Osteoblast (primary cell): ENCODE measurements at regions not wholly inside any gene's neighbourhood (a gene's known extent, or its start where the extent isn't known, plus 50 kb on each side); places are given as distances from the start of the nearest gene placed in this dataset.

ENCODE experiments used
- DNase-seq: peaks from one replicate; pipeline ENCODE4 v3.0.0; 2011; ENCODE audit warnings: low spot score, mixed read lengths; ENCODE audit not compliant: insufficient read length; ENCODE audit errors: missing footprints
- H2AFZ ChIP-seq: 2 replicates; pipeline ENCODE4 v1.6.0; 2011; ENCODE audit warnings: mild to moderate bottlenecking, low read length
- H3K27ac ChIP-seq: 2 replicates; pipeline ENCODE4 v1.5.1; 2011; ENCODE audit warnings: mild to moderate bottlenecking, low read depth, low read length, moderate library complexity
- H3K27me3 ChIP-seq: 2 replicates; pipeline ENCODE4 v1.6.0; 2012; ENCODE audit warnings: mild to moderate bottlenecking, control low read depth, inconsistent platforms, low read length, moderate library complexity; ENCODE audit not compliant: insufficient read depth
- H3K36me3 ChIP-seq: 2 replicates; pipeline ENCODE4 v1.5.1; 2011; ENCODE audit warnings: mild to moderate bottlenecking, low read length, control low read depth, moderate library complexity; ENCODE audit not compliant: insufficient read depth
- H3K4me1 ChIP-seq: 2 replicates; pipeline ENCODE4 v1.5.1; 2011; ENCODE audit warnings: mild to moderate bottlenecking, low read length, control low read depth, moderate library complexity; ENCODE audit not compliant: insufficient read depth
- H3K4me2 ChIP-seq: 2 replicates; pipeline ENCODE4 v1.6.0; 2011; ENCODE audit warnings: mild to moderate bottlenecking, low read length; ENCODE audit not compliant: insufficient read depth
- H3K4me3 ChIP-seq: fragments of 200-600 bp; sonication (generic); 3 replicates; pipeline ENCODE4 v1.5.1; 2012; ENCODE audit warnings: mild to moderate bottlenecking, low read length, inconsistent platforms; ENCODE audit not compliant: insufficient read depth
- H3K79me2 ChIP-seq: 2 replicates; pipeline ENCODE4 v1.6.0; 2012; ENCODE audit warnings: mild to moderate bottlenecking, low read length, control low read depth, inconsistent platforms; ENCODE audit not compliant: insufficient read depth
- H3K9me3 ChIP-seq: 2 replicates; pipeline ENCODE4 v1.5.1; 2011; ENCODE audit warnings: low read depth, low read length, control low read depth
- H4K20me1 ChIP-seq: 2 replicates; pipeline ENCODE4 v1.6.0; 2012; ENCODE audit warnings: mild to moderate bottlenecking, low read length, control low read depth; ENCODE audit not compliant: insufficient read depth
- TF ChIP-seq, protein P1 (sequence below): IDR thresholded peaks from 2 replicates; pipeline ENCODE4 v1.5.1; 2011; ENCODE audit warnings: mild to moderate bottlenecking, low read depth, low read length, moderate library complexity; ENCODE audit errors: extremely low read depth

DNA sequence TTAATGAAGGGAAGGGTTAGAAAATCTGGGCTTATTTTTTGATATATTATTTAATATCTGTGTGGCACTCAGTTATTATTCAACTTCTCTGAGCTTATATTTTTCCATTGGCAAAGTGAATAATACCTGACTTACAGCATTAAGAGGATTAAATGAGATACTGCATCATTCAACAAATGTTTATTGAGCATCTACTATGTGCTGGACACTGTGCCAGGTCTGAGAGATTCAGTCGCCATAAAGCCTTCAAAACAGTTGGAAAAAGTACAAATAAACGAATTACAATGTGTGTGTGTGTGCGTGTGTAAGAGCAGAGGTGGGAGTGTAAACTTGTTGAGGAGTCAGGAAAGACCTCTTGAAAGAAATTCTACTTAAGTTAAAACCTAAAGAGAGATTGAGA is 87.9 kb upstream of the CD53 start:
- Histone ChIP-seq H3K4me1 (no peaks in the 10 kb centered on the region), H3K4me2 (no peak overlapping the region), H3K36me3 (no peaks in the 10 kb centered on the region), H4K20me1 (no peaks in the 10 kb centered on the region), H3K9me3 (no peaks in the 10 kb centered on the region), H3K4me3 (no peak overlapping the region), H2AFZ (no peak overlapping the region), H3K27ac (no peak overlapping the region), H3K27me3 (peaks cover 4% of the 10 kb centered on the region), H3K79me2 (no peaks in the 10 kb centered on the region)
- TF ChIP-seq, protein P1, sequence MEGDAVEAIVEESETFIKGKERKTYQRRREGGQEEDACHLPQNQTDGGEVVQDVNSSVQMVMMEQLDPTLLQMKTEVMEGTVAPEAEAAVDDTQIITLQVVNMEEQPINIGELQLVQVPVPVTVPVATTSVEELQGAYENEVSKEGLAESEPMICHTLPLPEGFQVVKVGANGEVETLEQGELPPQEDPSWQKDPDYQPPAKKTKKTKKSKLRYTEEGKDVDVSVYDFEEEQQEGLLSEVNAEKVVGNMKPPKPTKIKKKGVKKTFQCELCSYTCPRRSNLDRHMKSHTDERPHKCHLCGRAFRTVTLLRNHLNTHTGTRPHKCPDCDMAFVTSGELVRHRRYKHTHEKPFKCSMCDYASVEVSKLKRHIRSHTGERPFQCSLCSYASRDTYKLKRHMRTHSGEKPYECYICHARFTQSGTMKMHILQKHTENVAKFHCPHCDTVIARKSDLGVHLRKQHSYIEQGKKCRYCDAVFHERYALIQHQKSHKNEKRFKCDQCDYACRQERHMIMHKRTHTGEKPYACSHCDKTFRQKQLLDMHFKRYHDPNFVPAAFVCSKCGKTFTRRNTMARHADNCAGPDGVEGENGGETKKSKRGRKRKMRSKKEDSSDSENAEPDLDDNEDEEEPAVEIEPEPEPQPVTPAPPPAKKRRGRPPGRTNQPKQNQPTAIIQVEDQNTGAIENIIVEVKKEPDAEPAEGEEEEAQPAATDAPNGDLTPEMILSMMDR: no peak
- DNase-seq: no peak

DNA sequence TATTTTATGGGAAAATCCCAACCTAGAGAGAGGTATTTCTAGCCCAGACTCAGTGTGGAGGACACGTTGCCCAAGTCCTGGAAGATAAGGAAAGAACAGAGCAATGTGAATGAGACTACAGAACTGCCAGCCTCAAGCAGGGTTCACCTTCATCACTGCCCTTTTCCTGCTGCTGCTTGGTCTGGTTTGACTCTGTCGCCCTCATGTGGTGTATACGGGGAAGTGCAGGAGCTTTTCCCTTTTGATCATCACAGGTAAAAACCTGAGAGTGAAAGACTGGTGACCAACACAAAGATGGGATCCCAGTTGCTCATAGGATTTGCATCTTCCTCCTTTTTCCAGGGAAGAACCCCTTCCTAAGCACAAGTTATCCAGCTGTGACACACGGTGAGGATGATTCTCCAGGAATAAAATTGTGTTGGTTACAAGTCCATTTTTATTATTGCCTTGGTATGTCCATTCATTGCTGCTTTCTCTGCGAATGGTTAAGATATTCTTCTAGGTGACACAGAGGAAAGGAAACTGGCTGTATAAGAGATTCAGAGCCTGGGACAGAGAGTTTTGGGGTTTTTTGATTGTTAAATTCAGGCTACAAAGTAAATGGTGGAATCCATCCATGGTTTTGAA is 89.5 kb upstream of the CD53 start:
- TF ChIP-seq, protein P1: peak; percentile 96
- peak; percentile 50 for DNase-seq
- Histone ChIP-seq H3K4me1 (no peaks in the 10 kb centered on the region), H3K36me3 (no peaks in the 10 kb centered on the region), H4K20me1 (no peaks in the 10 kb centered on the region), H3K27ac (no peak overlapping the region), H3K4me2 (no peak overlapping the region), H3K9me3 (no peaks in the 10 kb centered on the region), H3K79me2 (no peaks in the 10 kb centered on the region), H3K27me3 (peaks cover 5% of the 10 kb centered on the region), H3K4me3 (no peak overlapping the region), H2AFZ (no peak overlapping the region)

DNA sequence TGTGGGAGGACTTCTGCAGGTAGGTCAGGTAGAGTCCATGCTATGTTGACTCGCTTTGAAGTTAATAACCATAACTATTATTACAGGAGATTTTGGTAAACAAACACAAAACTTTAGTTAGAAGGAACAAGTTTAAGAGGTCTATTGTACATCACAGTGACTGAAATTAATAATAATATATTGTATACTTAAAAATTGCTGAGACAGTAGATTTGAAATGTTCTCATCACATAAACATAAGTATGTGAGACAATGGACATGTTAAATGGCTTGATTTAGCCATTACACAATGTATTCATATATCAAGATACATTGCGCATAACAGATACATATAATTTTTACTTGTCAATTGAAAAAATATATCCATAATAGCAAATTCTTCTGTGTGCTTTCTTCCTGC is 91.4 kb upstream of the CD53 start:
- no peak overlapping the region for H3K27ac ChIP-seq
- no peak for DNase-seq
- no peaks in the 10 kb centered on the region for H3K79me2 ChIP-seq
- peaks cover 5% of the 10 kb centered on the region for H3K27me3 ChIP-seq
- H4K20me1 ChIP-seq: no peaks in the 10 kb centered on the region
- no peak overlapping the region for H2AFZ ChIP-seq
- no peaks in the 10 kb centered on the region for H3K4me1 ChIP-seq
- no peak overlapping the region for H3K4me3 ChIP-seq
- TF ChIP-seq, protein P1: no peak
- no peak overlapping the region for H3K4me2 ChIP-seq
- no peaks in the 10 kb centered on the region for H3K9me3 ChIP-seq
- H3K36me3 ChIP-seq: no peaks in the 10 kb centered on the region

DNA sequence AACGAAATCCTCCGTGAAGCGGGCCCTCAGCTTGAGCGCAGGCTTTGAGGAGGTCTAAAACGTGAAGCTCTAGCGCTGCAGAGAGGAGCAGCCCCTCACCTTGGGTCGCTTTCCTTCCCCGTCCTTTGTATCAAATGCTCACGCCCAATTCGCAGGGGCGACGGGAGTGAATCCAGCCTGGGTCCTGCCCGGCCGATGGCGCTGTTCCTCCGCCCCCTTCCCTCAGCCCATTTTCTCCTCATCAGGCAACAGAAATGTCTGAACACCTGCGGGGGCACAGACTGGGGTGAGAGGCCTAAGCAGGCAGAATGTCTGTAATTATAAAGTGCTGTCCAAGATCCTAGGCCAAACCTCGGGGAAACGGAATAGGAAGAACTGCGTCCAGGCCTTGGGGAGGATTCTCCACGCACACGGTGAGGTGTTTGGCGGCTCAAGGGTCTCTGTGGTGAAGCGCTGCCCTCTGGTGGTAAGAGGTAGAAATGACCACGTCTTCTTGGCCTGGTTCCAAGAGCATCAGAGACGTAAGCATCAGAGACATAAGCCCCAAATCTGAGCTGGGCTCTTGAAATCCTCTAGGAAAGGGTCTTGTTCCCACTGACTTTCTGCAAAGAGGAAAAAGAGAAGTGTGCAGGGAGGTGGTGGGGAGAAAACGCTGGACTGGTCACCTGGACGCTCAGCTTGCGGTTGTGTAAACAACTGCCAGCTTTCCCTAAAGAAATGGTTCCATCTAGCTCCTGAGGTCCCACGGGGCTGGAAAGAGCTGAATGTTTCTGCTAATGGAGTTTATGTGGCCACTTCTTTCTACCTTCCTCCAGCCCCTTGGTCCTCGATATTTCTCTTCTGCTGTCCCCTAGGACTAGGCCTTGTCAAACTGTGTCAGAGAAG is 92.1 kb upstream of the CD53 start:
- DNase-seq: peak; percentile 56
- Histone ChIP-seq H3K4me2 (no peak overlapping the region), H2AFZ (no peak overlapping the region)

More for the DNA sequence above, 92.1 kb upstream of the CD53 start:
- Histone ChIP-seq H3K36me3 (no peaks in the 10 kb centered on the region), H3K79me2 (no peaks in the 10 kb centered on the region), H3K4me1 (no peaks in the 10 kb centered on the region), H3K27ac (no peak overlapping the region), H3K27me3 (peaks cover 5% of the 10 kb centered on the region), H4K20me1 (no peaks in the 10 kb centered on the region), H3K9me3 (no peaks in the 10 kb centered on the region), H3K4me3 (no peak overlapping the region)
- TF ChIP-seq, protein P1: peak; percentile 83
